ENCODE measurements at regions not wholly inside any gene's neighbourhood (a gene's known extent, or its start where the extent isn't known, plus 50 kb on each side); places are given as distances from the start of the nearest gene placed in this dataset.

DNA sequence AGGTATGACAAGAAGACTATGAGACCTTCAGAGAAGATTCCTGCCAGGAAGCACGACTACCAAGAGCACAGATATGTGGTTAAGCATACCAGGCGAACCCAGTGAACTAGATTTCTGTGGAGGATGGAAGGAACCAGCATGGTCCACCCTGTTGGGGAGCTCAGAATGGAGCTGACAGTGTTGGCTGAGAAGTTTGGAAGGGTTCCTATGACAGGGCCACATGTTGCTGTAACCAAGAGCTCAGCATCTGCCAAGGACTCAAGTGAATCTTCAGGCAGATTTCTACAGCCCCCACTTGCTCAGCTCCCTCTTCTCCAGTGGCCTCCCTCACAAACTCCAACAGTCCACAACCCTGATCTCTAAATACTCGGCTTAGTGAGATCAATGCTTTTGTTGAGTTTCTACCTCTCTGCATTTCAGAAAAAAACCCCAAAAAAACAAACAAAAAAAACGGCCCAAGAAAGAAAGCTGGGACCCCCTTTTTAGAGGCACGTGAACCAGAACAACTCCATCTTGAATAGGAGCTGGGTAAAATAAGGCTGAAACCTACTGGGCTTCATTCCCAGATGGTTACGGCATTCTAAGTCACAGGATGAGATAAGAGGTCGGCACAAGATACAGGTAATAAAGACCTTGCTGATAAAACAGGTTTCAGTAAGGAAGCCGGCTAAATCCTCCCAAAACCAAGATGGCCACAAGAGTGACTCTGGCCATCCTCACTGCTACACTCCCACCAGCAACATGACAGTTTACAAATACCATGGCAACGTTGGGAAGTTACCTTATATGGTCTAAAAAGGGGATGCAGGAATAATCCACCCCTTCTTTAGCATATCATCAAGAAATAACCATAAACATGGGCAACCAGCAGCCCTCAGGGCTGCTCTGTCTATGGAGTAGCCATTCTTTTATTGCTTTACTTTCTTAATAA lies 691.1 kb downstream of the UQCRFS1 start:
- no peak for DNase-seq (ENCODE audit: extremely low read depth, low read depth)

DNA sequence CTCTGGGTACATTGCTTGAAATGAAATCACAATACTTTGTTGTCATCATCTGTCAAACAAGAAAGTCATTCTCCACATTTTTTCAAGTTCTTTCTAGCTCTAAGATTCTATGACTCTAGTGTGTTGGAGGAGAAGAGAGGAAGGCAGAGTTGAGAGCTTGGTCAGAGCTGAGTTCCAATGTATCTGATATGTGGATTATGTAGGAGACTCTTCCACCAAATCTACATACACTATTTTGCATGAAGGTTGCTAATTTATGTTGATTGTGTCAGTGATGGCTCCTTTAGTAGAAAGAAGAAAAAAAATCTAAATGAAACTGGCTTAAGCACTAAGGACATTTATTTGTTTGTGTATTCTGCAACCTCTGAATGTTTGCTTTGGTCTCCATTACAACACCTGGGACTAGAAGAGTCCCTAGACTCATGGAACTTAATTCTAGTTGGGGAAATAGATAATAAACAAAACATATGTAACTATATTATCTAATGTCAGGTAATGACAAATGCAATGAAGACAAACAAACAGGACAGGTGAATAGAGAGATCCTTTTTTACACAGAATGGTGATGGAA lies 691.9 kb downstream of the UQCRFS1 start:
- no peak for DNase-seq (ENCODE audit: extremely low read depth, low read depth)

DNA sequence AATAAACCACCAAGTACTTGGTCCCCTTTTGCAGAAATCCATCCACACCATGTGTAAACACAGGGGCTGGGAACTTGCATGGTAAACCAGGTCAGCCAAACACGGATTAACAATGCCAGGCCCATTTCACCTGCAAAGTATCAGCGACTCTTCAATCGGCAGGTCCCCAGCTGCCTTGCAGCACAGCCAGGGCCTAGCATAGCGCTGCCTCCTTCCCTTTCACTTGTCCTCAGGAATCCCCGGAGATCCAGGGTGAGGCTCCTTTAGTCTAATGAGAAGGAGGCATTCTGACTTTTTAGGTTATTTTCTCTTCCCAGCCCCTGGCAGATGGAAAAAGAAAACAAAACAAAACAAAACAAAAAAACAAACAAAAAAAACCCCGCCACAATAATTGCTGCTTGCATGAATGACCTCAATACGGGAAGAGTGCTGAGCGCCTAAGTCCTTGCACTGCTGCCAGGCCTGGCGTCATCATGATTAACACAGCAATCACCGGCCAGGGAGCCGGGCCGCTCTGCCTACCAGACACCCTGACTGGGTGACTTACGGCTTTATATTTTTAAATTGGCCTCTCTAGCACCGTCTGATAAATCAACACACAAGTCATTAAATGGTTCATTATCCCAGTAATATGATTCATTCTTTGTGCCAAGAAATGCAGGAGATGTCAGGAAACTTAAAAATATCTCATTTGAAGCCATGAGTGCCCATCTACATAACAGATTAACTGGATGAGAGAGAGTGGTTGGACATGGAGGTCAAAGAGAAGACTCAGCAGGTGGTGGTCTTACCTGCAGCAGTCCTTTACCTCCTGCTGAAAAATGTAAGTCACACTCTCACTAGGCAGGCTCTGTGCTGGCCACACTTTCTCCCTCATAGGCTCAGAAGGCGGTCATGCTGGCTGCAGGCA lies 692.7 kb downstream of the UQCRFS1 start:
- DNase-seq (ENCODE audit: extremely low read depth, low read depth): no peak

- no peak for DNase-seq (ENCODE audit: extremely low read depth, low read depth)
Measured at GRCh38 chr19:28519218-28519779, 693.7 kb downstream of the UQCRFS1 start.

DNA sequence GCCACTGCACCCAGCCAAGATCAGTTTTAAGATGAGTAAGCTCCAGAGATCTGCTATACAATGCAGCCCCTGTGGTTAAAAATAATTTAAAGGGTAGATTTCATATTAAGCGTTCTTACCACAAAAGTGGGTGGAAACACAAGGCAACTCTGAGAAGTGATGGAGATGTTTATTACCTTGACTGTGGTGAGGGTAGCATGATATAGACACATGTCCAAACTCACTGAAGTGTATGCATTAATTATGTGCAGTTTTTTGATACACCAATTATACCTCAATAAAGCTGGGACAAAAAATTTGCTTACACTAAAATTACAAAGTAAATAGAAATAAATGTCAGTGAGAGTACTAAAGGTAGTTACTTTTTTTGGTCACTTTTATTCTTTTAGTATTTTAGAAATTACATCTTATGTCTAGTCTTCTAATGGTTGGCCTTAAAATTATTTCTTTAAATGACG lies 696.5 kb downstream of the UQCRFS1 start:
- no peak for DNase-seq (ENCODE audit: extremely low read depth, low read depth)

GRCh38 chr19:28514166-28514565 lies 698.8 kb downstream of the UQCRFS1 start:
- DNase-seq (ENCODE audit: extremely low read depth, low read depth): no peak

DNA sequence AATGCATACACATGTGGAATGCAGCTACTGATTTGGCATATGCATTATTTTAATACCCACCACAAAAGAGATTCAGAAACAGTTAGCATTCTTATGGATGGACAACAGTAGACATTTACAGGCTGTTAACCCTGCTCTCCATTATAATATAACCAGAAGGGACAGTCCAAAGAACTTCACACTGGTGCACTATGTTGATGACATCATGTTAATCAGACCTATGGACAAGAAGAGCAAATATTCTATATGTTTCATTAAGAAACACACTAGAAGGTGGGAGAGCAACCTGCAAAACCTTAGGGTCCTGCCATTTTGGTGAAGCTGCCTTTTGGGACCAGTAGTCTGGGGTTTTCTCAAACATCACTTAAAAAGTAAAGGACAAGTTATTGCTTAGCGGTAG lies 701.3 kb downstream of the UQCRFS1 start:
- no peak for DNase-seq (ENCODE audit: extremely low read depth, low read depth)

DNA sequence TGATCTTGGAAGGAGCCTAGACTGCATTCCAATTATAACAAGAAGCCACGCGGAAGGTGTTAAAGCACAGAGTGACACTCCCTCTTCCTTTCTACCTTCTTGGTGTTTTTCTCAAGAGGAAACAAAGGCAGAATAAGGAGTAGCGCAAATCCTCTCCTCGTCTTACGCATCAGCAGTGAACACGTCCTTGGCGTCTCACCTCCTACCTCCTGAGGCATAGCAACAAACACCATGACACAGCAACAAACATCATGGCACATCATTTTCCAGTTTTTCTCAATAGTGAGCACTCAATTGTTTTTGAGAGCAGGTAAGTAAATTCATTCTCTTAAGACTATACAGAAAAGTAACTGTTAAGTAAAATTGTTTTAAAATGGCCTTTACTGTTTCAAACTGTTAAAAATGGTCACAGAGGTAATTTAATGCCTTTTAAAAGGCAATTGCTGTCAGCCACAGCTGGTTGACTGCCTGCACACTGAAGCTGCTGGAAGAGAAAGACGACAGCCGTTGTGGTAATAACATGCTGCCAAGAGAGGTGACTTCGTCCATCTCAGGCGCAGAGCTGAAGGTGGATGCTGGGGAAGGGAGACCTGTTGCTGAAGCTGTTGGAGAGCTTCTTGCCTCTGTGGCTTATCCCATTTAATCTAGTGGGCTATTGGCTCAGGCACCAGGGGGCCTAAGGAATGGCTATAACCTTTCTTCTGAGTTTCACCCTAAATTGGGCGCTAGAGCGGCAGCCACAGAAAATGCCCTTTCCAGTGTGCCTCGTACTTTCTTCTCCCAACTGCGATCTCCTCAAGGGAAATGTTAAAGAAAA lies 703.7 kb downstream of the UQCRFS1 start:
- DNase-seq (ENCODE audit: extremely low read depth, low read depth): no peak

DNA sequence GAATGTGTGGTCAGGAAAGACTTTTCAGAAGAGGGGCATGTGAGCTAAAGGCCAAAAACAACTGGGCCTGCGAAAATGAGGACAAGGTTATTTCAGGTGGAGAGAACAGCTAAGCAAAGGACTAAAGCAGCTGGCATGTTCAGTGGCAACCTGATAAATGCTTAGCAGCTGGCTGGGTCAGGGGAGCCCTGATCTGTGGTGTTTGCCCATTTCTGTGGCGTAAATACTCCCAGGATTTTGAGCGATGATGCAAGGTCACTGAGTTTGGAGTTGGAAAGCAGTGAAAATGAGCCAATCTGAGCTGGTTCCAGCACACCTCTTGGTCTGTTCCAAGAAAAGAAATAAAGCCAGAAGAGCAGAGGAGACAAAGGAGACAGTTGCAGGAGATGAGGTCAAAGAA lies 704.3 kb downstream of the UQCRFS1 start:
- no peak for DNase-seq (ENCODE audit: extremely low read depth, low read depth)

- no peak for DNase-seq (ENCODE audit: extremely low read depth, low read depth)
Measured at GRCh38 chr19:28505933-28506332, 707.0 kb downstream of the UQCRFS1 start.

- DNase-seq (ENCODE audit: extremely low read depth, low read depth): no peak
Measured at GRCh38 chr19:28505134-28505533, 707.8 kb downstream of the UQCRFS1 start.

GRCh38 chr19:28504727-28505126 lies 708.2 kb downstream of the UQCRFS1 start:
- DNase-seq (ENCODE audit: extremely low read depth, low read depth): no peak

DNA sequence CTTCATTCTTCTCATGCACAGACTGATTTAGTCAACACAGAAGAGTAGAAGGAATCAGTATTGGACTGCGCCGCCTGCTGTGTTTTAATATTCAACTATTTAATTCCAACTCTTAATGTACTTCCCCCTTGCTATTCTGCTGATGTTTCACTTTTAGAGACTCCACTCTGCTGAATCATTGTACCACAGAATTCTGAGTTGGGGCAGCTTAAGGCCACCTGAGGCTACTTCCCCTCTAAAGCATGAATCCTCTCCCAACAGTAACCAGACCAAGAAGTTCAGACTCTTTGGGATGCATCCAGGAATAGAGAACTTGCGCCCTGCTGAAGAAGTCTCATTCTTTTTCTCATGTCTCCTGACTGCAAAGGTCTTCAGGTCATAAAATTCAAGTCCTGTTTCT lies 708.8 kb downstream of the UQCRFS1 start:
- DNase-seq (ENCODE audit: extremely low read depth, low read depth): no peak

DNA sequence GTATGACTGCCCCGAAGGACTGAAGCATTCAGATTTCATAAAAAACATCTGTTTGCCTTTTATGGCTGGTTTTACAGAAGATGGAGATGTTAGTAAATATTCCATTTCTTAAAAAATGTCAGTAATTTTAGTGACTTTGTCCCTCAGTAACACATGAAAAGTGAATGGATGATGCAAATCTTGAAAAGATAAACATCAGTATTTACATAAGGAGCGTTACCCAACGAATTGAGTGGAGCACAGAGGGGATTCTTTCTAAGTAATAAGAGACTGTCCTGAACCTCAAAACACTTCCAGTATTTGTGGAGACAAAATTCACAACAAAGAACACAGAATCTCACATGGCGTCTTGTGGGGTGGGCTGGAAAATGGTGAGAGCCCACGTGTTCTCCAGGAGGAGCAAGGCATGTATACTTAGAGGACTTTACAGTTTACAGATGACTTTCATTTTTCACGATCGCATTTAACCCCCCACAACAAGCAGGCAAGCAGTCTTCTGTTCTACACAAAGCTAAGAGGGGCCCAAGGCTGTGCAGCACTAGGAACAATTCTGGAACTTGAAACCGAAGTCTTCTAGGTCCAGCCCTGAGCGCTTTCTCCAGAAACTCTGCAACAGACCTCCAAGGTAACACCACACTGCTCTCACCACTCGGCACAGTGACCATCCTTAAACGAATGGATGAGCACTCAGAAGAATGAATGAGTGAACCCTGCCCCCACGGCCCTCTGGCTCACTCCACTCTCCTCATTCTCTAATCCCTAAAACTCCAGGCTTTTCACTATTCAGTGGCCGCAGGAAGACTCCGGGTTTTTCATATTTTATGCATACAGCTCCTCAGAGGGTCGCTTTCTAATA lies 709.8 kb downstream of the UQCRFS1 start:
- DNase-seq (ENCODE audit: extremely low read depth, low read depth): no peak

DNA sequence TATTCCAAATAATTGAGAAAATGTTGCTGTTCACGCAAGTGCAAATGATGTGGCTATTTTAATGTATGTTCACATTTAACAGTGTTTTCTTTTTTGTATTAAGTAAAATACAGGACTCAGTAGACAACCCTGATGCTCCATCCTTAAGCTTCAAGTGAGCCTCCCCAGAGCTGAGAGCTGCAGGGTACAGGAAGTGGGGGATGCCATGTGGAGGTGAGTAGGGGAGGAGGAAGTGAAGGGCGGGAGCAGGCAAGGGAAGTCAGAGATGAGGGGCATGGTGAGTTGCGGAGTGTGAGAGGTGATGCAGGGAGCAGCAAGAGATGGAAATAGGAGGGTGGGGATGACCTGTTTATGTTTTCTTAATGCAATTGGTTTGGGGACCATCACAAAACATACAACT lies 711.0 kb downstream of the UQCRFS1 start:
- DNase-seq (ENCODE audit: extremely low read depth, low read depth): no peak

GRCh38 chr19:28500982-28501630 lies 711.8 kb downstream of the UQCRFS1 start:
- no peak for DNase-seq (ENCODE audit: extremely low read depth, low read depth)

- DNase-seq (ENCODE audit: extremely low read depth, low read depth): no peak
Measured at GRCh38 chr19:28500296-28500695, 712.7 kb downstream of the UQCRFS1 start.

GRCh38 chr19:28498404-28498976 lies 714.5 kb downstream of the UQCRFS1 start:
- no peak for DNase-seq (ENCODE audit: extremely low read depth, low read depth)
